DOHH2 (cell line): ENCODE measurements at regions not wholly inside any gene's neighbourhood (a gene's known extent, or its start where the extent isn't known, plus 50 kb on each side); places are given as distances from the start of the nearest gene placed in this dataset.

ENCODE experiments used
- CTCF ChIP-seq: fragments of 200-600 bp; sonication (generic); IDR thresholded peaks from one replicate; pipeline ENCODE4 v1.5.1; 2014; ENCODE audit warnings: antibody characterized with exemption, mild to moderate bottlenecking, low read depth, low read length; ENCODE audit not compliant: poor library complexity, severe bottlenecking
- EZH2phosphoT487 ChIP-seq: fragments of 200-600 bp; sonication (generic); IDR thresholded peaks from 2 replicates; pipeline ENCODE4 v1.6.1; 2017; ENCODE audit warnings: borderline replicate concordance, mild to moderate bottlenecking, antibody characterized with exemption, low read length, moderate library complexity, mixed read lengths

- TF ChIP-seq CTCF (no peak), EZH2phosphoT487 (no peak)
Measured at GRCh38 chr1:187306710-187307415, 478.1 kb downstream of the PLA2G4A start.
